GM18861 (cell line): ENCODE measurements at regions not wholly inside any gene's neighbourhood (a gene's known extent, or its start where the extent isn't known, plus 50 kb on each side); places are given as distances from the start of the nearest gene placed in this dataset.

ENCODE experiments used
- ATAC-seq: cut with Tn5 transposase; IDR thresholded peaks from one replicate; pipeline ENCODE4 v1.9.1; 2021; ENCODE audit not compliant: unreplicated experiment

DNA sequence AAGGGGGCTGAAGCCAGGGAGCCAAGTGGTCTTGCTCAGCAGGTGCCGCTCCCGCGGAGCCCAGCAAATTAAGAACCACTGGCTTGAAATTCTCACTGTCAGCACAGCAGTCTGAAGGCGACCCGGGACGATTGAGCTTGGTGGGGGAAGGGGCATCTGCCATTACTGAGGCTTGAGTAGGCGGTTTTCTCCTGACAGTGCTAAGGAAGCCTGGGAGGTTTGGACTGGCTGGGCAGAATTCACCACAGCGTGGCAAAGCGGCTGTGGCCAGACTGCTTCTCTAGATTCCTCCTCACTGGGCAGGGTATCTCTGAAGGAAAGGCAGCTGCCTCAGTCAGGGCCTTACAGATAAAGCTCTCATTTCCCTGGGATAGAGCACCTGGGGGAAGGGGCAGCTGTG, 57.0 kb upstream of the GPR149 start:
- no peak for ATAC-seq

DNA sequence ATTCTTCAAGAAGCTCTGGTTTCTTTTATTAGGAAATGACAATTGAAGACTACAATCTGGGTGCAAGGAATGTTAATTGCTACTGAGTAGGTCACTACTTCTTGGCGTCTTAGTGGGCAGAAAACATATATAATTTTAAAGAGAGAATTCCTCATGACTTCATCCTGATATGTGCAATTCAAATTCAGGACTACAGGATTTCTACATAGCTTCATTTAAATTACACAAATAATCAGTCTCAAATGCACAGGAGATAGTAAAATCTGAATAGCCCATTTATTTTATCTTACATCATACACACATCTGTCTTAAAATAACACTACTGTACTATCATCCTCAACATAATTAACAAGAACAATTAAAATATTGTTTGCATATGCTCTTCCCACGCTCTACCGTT, 52.5 kb upstream of the GPR149 start:
- ATAC-seq, result no peak

DNA sequence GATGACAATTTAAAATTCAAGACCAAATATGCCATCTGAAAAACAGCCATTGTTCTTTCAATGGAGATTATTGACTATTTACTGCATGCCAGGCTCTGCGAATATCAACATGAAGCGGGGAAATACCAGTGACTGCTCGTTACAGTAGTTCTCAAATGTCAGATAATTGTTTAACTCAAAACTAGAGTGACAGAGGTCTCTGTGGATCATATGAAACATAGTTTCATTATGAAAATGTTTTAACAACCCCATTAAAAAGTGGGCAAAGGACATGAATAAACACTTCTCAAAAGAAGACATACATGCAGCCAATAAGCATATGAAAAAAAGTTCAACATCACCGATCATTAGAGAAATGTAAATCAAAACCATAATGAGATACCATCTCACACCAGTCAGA, 50.0 kb upstream of the GPR149 start:
- ATAC-seq, result no peak
